Left kidney (tissue), 1 donor: ENCODE measurements at regions not wholly inside any gene's neighbourhood (a gene's known extent, or its start where the extent isn't known, plus 50 kb on each side); places are given as distances from the start of the nearest gene placed in this dataset.
"Not testable (repeated sequence)": the region's sequence is repeated elsewhere in the genome, so short reads cannot be mapped to it uniquely, and the experiment has no call there.

Experiments
- DNase-seq: peaks from one replicate; pipeline ENCODE4 v3.0.0-alpha.2; 2013

- DNase-seq = no peak
Measured at GRCh38 chr20:54843865-54844264, 368.5 kb downstream of the DOK5 start.

GRCh38 chr20:54843431-54843830 is 368.0 kb downstream of the DOK5 start:
- no peak for DNase-seq

DNA sequence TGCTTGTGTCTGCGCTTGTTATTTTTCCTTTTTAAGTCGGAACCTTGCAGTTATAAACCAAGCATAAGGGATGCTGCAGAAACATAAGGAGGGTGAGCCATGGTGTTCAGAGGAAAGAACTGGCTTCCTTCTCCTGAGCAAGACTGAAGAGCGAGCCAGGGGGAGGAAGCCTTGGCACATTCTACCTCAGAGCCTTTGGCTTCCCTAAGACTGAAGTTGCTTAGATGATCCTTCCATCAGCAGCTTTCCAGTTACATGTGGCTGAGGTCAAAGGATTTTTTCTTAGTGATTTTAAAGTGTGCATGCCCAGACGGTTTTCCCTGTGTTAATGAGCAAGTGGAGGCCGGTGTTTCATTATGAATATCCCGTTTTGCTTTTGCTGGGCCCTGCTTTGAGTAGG is 363.8 kb downstream of the DOK5 start:
- no peak for DNase-seq

GRCh38 chr20:54837226-54837625 is 361.8 kb downstream of the DOK5 start:
- no peak for DNase-seq

- no peak for DNase-seq
Measured at GRCh38 chr20:54822386-54822785, 347.0 kb downstream of the DOK5 start.

DNA sequence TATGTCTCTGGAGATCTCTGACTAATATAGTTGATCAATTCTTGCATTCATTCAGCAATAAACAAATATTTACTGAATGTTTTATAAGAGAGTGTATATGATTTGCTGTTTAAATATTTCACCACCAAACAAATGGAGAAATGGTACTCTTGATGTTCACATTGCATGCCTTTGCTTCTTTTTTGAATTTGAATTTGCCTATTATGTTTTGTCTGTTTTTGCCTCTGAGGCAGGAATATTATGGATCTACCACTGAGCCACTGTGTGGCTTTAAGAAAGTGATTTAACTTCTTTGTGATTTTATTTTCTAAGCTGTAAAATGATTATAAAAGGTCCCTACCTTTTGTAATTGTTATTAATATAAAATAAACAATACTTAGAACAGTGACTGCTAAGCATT is 345.0 kb downstream of the DOK5 start:
- no peak for DNase-seq

DNA sequence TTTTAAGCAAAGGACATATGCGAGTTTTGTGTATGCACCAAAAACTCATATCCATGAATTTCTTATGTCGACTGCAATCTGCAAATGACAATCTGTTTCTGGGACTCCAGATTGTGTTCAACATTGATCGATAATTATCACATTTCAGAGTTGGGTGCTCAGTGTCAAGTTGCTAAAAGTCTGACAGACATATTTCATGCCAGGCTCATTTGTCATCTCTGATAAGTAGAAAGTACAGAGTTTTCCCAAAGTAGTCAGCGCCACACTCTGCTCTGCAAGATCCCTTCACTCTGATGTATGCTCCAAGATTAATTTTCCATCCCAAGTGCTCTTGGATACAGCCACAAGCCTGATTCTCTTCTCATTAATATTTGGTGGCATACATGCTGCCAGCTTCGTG is 331.1 kb downstream of the DOK5 start:
- DNase-seq = no peak

DNA sequence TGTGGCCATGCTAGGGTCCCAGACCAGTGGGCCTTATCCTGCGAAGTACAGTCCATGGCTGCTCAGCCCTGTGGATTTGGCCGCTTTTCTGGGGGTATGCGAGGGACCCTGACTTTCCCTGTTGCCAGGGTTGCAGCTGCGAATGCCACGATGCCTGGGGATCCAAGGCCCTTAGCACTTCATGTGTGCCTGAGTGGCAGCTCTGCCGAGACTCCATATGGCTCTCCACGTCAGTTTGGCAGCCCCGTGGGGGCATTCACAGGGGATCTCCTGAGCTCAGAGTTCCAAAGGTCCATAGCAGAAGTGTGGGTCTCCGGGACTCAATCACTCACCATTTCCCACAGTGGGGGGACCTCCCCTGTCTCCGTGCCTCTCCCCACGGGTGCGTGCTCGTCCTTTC is 319.5 kb downstream of the DOK5 start:
- DNase-seq = no peak

DNA sequence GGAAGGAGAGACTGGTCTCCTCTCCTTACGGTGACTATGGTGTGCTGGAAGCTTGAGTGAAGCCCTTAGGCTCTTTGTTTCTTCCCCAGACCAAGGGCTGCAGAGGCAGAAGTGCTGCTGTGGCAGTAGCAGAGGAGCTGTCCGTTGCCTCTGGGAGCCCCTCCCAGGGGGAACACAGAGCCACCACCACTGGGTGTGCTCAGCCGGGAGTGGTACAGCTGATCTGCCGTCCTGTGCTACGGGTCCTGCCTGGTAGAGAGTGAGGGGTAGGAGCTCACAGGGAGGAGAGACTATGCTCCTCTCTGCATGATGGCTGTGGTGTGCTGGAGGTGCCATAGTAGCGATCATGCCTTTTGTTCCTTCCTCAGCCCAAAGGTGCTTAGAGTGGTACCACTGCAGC is 318.7 kb downstream of the DOK5 start:
- no peak for DNase-seq

GRCh38 chr20:54793291-54793992 is 318.0 kb downstream of the DOK5 start:
- no peak for DNase-seq

DNA sequence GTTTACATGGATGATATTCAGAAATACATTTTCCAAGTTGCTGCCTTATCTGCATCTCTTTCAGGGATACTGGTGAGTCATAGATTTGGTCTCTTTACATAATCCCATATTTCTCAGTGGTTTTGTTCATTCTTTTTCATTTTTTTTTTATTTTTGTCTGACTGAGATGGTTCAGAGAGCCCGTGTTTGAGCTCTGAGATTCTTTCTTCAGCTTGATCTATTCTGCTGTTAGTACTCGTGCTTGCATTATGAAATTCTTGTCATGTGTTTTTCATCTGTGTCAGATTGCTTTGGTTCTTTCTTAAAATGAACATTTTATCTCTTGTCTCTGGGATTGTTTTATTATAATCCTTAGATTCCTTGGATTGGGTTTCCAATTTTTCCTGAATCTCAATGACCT is 317.3 kb downstream of the DOK5 start:
- no peak for DNase-seq

GRCh38 chr20:54788260-54788659 is 312.9 kb downstream of the DOK5 start:
- not testable (repeated sequence) for DNase-seq

GRCh38 chr20:54782758-54783157 is 307.4 kb downstream of the DOK5 start:
- DNase-seq = not testable (repeated sequence)

GRCh38 chr20:54774426-54774825 is 299.0 kb downstream of the DOK5 start:
- no peak for DNase-seq

DNA sequence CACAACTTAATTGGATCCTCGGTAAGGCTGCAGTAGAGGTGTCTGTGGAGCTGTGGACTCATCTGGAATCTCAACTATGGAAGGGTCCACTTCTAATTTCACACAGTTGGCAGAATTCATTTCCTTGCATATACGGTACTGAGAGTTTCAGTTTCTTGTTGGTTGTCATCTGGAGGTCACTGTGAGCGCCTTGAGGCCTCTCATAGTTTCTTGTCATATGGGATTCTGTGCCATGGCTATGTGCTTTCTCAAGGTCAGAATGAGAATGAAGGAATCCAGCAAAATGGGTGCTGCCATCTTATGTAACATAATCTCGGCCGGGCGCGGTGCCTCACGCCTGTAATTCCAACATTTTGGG is 298.2 kb downstream of the DOK5 start:
- DNase-seq = no peak

DNA sequence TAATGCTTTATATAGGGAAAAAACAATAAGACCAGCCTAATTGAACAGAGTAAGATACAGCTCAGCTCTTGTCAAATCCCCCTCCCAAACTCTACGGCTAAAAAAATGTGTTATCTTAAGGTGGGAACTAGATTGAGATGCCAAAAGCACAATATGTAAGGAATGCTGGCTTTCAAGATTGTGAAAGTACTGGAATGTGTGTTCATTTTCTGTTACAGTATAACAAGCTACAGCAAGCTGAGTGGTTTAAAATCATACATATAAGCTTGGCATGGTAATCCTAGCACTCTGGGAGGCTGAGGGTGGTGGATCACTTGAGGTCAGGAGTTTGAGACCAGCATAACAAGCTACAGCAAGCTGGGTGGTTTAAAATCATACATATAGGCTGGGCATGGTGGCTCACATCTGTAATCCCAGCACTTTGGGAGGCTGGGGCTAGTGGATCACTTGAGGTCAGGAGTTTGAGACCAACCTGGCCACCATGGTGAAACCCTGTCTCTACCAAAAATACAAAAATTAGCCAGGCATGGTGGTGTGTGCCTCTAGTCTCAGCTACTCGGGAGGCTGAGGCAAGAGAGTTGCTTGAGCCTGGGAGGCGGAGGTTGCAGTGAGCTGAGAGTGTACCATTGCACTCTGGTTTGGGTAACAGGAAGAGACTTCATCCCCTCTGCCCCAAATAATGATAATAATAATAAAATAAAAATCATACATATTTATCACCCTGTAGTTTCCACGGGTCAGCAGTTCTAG is 297.7 kb downstream of the DOK5 start:
- DNase-seq = no peak

GRCh38 chr20:54766483-54766882 is 291.1 kb downstream of the DOK5 start:
- DNase-seq = no peak

DNA sequence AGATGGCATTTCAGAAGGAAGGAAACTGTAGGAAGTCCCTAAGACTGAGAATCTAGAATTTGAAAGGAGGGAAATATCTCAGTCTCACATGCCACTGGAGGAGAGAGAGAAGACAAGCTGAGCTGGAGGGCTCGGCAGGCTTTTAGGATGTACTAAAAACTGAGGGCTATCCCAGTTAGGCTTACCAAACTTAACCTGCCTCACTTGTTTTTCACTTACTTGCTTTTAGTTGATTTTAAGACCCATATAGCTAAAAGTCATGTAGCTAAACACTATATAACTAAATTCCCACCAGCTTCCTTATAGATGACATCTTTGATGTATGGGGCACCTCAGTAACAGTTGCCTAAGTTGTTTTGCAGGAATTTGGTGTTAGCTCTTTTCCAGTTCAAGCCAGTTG is 288.0 kb downstream of the DOK5 start:
- DNase-seq = no peak

DNA sequence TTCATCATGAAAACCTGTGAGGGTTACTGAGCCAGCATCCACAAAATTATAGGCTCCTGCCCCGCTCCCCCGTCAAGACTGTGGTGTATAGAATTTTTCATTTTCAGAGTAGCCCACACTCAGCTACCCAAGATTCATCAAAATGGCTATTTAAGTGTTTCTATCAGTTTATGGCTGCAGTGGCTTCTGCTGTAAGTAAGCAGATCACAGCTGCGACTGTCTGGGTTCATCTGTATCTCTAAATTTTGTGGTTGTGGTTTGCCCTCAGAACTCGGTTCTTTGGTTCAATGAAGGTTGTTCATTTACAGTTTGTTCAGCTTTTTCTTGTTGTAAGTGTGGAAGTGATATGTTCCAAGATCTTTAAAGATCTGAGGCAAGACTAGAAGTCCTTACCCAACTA is 284.2 kb downstream of the DOK5 start:
- DNase-seq = no peak

DNA sequence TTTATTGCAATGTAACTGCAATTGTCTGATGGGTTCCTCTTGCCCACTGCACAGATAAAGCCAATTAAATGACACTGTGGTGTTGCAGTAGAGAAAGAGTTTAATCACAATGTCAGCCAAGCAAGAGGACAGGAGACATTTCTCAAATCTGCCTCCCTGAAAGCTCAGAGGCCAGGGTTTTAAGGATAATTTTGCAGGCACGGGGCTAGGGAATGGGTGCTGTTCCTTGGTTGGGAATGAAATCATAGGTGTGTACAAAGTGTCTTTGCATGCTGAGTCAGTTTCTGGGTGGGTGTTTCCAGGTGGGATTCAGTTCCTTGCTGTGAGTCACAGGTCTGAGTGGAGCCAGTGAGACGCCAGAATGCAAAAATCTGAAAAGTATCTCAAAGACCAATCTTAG is 271.4 kb downstream of the DOK5 start:
- no peak for DNase-seq

GRCh38 chr20:54745780-54746179 is 270.4 kb downstream of the DOK5 start:
- DNase-seq = no peak

DNA sequence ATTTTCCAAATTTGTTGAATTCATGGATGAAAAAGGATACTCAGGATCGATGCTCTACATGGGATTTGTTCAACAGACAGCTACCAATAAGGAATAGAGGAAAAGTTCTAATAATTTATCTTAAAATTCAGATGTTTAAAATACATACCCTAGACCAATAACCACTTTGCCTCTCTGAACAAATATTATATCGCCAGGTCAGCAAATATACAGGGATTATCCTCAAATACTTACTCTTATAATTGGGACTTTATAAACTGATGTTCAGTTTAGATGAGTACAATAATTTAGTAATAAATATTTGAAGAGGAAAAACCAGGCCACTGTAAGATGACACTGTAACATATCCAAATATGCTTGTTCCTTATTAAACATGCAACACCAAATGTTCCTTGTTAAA is 268.7 kb downstream of the DOK5 start:
- no peak for DNase-seq

GRCh38 chr20:54742193-54742592 is 266.8 kb downstream of the DOK5 start:
- no peak for DNase-seq

GRCh38 chr20:54736421-54736820 is 261.0 kb downstream of the DOK5 start:
- no peak for DNase-seq
